ENCODE measurements at regions not wholly inside any gene's neighbourhood (a gene's known extent, or its start where the extent isn't known, plus 50 kb on each side); places are given as distances from the start of the nearest gene placed in this dataset.

GRCh38 chr12:124448241-124448954, 119.0 kb downstream of the NCOR2 start:
- peaks cover 44% of the 10 kb centered on the region for H3K79me2 ChIP-seq (ENCODE audit: low read length)
- peaks cover 14% of the 10 kb centered on the region for H3K4me1 ChIP-seq (ENCODE audit: low read length)
- TF ChIP-seq EZH2phosphoT487 (IDR thresholded peaks at IDR 0.05; ENCODE audit: low read depth) = no peak
- TF ChIP-seq, protein P1, sequence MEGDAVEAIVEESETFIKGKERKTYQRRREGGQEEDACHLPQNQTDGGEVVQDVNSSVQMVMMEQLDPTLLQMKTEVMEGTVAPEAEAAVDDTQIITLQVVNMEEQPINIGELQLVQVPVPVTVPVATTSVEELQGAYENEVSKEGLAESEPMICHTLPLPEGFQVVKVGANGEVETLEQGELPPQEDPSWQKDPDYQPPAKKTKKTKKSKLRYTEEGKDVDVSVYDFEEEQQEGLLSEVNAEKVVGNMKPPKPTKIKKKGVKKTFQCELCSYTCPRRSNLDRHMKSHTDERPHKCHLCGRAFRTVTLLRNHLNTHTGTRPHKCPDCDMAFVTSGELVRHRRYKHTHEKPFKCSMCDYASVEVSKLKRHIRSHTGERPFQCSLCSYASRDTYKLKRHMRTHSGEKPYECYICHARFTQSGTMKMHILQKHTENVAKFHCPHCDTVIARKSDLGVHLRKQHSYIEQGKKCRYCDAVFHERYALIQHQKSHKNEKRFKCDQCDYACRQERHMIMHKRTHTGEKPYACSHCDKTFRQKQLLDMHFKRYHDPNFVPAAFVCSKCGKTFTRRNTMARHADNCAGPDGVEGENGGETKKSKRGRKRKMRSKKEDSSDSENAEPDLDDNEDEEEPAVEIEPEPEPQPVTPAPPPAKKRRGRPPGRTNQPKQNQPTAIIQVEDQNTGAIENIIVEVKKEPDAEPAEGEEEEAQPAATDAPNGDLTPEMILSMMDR (IDR thresholded peaks at IDR 0.05; ENCODE audit: low read depth, low read length) = no peak
- no peak overlapping the region for H3K4me2 ChIP-seq (ENCODE audit: low read length)
- H3K36me3 ChIP-seq (replicated peaks; ENCODE audit: low read depth, low read length) = peaks cover 19% of the 10 kb centered on the region
- H3K9ac ChIP-seq (ENCODE audit: low read length) = no peak overlapping the region
- peaks cover 80% of the 10 kb centered on the region for H4K20me1 ChIP-seq (ENCODE audit: insufficient read depth, low read length)
- no peaks in the 10 kb centered on the region for H3K27me3 ChIP-seq (ENCODE audit: low read depth, low read length)
- H2AFZ ChIP-seq (ENCODE audit: low read depth, low read length) = no peak overlapping the region
- H3K27ac ChIP-seq (ENCODE audit: low read length) = no peak overlapping the region
- H3K9me3 ChIP-seq (ENCODE audit: insufficient read depth, low read length) = no peaks in the 10 kb centered on the region
- H3K4me3 ChIP-seq (ENCODE audit: low read length) = no peak overlapping the region

GRCh38 chr12:124446364-124446763, 121.0 kb downstream of the NCOR2 start:
- no peak overlapping the region for H2AFZ ChIP-seq (ENCODE audit: low read depth, low read length)
- H3K4me3 ChIP-seq (ENCODE audit: low read length) = no peak overlapping the region
- H3K27ac ChIP-seq (ENCODE audit: low read length) = no peak overlapping the region
- H3K36me3 ChIP-seq (replicated peaks; ENCODE audit: low read depth, low read length) = peaks cover 26% of the 10 kb centered on the region
- no peaks in the 10 kb centered on the region for H3K4me1 ChIP-seq (ENCODE audit: low read length)
- peaks cover 26% of the 10 kb centered on the region for H3K79me2 ChIP-seq (ENCODE audit: low read length)
- no peak overlapping the region for H3K9ac ChIP-seq (ENCODE audit: low read length)
- no peaks in the 10 kb centered on the region for H3K9me3 ChIP-seq (ENCODE audit: insufficient read depth, low read length)
- no peaks in the 10 kb centered on the region for H3K27me3 ChIP-seq (ENCODE audit: low read depth, low read length)
- H3K4me2 ChIP-seq (ENCODE audit: low read length) = no peak overlapping the region
- peaks cover 70% of the 10 kb centered on the region for H4K20me1 ChIP-seq (ENCODE audit: insufficient read depth, low read length)
- TF ChIP-seq, protein P1 (IDR thresholded peaks at IDR 0.05; ENCODE audit: low read depth, low read length) = no peak
- TF ChIP-seq EZH2phosphoT487 (IDR thresholded peaks at IDR 0.05; ENCODE audit: low read depth) = no peak

GRCh38 chr12:124445826-124446225, 121.6 kb downstream of the NCOR2 start:
- no peaks in the 10 kb centered on the region for H3K27me3 ChIP-seq (ENCODE audit: low read depth, low read length)
- H3K4me2 ChIP-seq (ENCODE audit: low read length) = no peak overlapping the region
- TF ChIP-seq, protein P1 (IDR thresholded peaks at IDR 0.05; ENCODE audit: low read depth, low read length) = no peak
- TF ChIP-seq EZH2phosphoT487 (IDR thresholded peaks at IDR 0.05; ENCODE audit: low read depth) = no peak
- peaks cover 25% of the 10 kb centered on the region for H3K79me2 ChIP-seq (ENCODE audit: low read length)
- peaks cover 68% of the 10 kb centered on the region for H4K20me1 ChIP-seq (ENCODE audit: insufficient read depth, low read length)
- H3K4me1 ChIP-seq (ENCODE audit: low read length) = no peaks in the 10 kb centered on the region
- peaks cover 29% of the 10 kb centered on the region for H3K36me3 ChIP-seq (replicated peaks; ENCODE audit: low read depth, low read length)
- H3K9me3 ChIP-seq (ENCODE audit: insufficient read depth, low read length) = no peaks in the 10 kb centered on the region
- no peak overlapping the region for H2AFZ ChIP-seq (ENCODE audit: low read depth, low read length)
- H3K4me3 ChIP-seq (ENCODE audit: low read length) = no peak overlapping the region
- no peak overlapping the region for H3K27ac ChIP-seq (ENCODE audit: low read length)
- H3K9ac ChIP-seq (ENCODE audit: low read length) = no peak overlapping the region

DNA sequence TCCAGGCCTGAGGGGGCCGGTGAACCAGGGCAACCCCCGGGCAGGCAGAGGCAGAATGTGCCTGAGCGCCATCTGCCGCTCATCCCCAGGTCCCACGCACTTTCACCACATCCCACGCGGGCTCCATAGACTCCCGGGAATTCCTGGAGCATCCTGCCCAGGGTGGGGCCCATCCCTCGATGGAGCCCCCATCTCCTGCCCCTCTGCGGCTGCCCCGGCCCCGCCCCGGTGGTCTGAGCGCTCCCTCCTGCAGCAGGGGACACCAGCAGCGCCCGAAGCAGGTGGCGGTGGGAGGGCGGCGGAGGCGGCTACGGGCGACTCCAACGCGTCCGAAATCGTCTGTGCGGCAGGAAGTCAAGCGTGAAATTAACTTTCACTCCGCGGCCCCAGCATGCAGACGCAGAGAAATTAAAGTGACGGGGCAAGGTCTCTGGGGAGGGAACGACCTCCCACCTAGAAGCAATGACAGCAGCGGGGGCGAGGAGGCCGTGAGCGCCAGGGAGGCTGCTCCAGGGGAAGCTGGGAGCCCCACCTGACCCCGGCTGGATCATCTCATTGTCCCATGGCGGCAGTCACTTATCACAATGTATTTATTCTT, 122.2 kb downstream of the NCOR2 start:
- no peaks in the 10 kb centered on the region for H3K4me1 ChIP-seq (ENCODE audit: low read length)
- no peak overlapping the region for H3K4me2 ChIP-seq (ENCODE audit: low read length)
- TF ChIP-seq, protein P1 (IDR thresholded peaks at IDR 0.05; ENCODE audit: low read depth, low read length) = no peak
- H3K36me3 ChIP-seq (replicated peaks; ENCODE audit: low read depth, low read length) = peaks cover 29% of the 10 kb centered on the region
- no peaks in the 10 kb centered on the region for H3K27me3 ChIP-seq (ENCODE audit: low read depth, low read length)
- peaks cover 68% of the 10 kb centered on the region for H4K20me1 ChIP-seq (ENCODE audit: insufficient read depth, low read length)
- no peak overlapping the region for H3K4me3 ChIP-seq (ENCODE audit: low read length)
- peaks cover 24% of the 10 kb centered on the region for H3K79me2 ChIP-seq (ENCODE audit: low read length)
- H3K9ac ChIP-seq (ENCODE audit: low read length) = no peak overlapping the region
- H3K9me3 ChIP-seq (ENCODE audit: insufficient read depth, low read length) = no peaks in the 10 kb centered on the region
- no peak overlapping the region for H2AFZ ChIP-seq (ENCODE audit: low read depth, low read length)
- no peak overlapping the region for H3K27ac ChIP-seq (ENCODE audit: low read length)

Measured in OCI-LY3 (cell line).